ENCODE measurements at regions not wholly inside any gene's neighbourhood (a gene's known extent, or its start where the extent isn't known, plus 50 kb on each side); places are given as distances from the start of the nearest gene placed in this dataset.
"Not testable (repeated sequence)": the region's sequence is repeated elsewhere in the genome, so short reads cannot be mapped to it uniquely, and the experiment has no call there.

DNA sequence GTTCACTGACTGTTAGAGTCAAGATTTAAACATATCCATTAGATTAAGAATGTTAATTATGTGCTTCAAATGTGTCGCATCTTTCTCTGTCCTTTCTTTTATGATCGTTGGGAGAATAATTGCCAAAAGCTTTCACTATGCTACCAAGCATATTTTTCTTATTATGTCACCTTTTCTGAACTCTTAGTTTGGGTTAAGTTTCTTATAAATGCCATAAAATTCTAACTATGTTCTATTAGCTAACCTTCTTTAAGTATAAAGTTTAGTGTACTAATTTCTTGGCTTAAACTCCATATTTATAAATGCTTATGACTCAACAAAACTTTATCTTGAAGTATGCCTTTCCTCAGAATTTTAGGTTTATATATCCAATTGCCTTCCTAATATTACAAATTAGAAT, 1759.4 kb downstream of the PCDH9 start:
- no peak for DNase-seq

DNA sequence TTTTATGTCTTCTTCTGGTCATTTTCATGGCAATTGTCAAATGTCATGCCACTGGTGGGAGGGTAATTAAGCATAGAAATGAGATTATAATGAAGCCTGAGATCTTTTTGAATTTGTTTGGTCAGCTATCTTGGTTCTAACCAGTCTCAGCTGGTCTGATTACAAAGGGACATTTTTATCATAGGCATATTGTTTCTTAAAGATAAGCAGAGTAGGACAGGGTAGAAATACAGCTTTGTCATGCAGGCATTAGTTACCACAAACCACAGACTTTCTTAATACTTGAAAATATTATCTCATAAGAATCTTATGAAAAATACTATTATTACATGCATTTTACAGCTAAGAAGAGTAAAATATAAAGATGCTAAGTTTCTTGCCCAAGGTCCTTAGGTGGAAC, 1761.5 kb downstream of the PCDH9 start:
- no peak for DNase-seq

DNA sequence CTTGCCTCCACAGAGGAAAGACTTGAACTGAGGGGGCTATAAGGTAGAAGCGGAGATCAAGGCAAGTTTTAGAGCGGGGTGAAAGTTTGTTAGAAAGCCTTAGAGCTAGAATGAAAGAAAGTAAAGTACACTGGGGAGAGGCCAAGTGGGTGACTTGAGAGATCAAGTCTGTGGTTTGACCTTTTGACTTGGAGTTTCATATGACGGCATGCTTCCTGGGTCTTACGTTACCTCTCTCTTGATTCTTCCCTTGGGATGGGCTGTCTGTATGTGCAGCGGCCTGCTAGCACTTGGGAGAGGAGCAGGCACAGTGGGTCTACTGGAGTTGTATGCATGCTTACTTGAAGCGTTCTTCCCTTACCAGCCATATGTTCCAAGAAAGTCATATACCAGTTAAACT, 1768.5 kb downstream of the PCDH9 start:
- DNase-seq = no peak

DNA sequence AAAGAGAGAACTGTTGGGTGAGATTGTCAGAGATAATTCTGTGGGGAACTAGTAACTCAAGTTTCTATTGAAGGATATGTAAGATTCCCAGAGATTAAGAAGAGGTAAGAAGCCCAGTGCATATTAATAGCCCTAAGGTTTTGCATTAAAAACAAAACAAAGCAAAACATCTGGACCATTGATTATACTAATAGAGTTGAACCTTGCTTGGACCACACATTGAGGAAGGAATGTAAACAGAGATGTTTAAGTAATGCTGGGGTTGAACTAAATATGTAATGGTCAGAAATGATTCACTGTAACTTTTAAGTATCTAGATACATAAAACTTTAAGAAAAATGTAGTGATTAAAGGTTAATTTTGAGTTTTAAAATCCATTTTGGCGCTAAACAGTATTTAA, 1770.0 kb downstream of the PCDH9 start:
- DNase-seq = no peak

DNA sequence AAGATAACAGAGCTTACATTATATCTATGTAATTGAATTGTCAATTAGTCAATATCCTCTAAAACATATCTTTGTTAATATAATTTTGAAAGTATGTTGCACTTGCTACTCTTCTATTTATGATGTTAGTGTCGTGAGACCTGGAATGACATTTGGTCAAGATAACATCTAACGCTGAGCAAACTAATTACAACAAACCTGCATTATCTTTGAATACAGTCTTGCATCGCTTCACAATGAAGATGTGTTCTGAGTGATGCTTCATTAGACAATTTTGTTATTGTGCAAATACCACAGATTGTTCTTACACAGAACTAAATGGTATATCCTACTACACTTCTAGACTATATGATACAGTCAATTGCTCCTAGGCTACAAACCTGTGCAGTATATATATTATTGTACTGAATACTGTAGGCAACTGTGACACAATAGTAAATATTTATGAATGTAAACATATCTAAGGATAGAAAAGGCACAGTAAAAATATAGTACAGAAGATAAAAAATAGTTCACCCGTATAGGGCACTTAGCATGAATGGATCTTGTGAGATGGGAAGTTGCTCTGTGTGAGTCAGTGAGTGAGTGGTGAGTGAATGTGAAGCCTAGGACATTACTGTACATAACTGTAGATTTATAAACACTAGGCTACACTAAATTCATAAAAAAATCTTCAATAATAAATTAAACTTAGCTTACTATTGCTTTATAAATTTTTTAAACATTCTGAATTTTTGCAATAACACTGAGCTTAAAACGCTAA, 1773.8 kb downstream of the PCDH9 start:
- DNase-seq = no peak

DNA sequence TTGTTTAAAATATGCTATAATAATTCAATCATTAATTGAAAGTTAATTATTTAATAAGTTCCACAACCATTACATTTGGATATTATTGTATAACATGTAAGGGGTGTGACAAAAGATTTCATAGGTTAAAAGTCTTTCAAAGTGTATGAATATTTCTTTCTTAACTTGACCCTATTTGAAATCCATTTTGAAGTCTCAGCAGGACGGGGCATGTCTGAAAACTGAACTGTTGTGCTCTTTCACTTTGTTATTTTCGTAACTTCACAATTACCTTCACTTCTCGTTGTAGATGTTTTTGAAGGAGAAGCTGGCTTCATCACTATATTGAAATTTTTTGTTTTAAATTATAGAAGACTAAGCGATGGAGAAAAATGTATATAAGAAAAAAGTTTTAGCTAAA, 1775.7 kb downstream of the PCDH9 start:
- DNase-seq = no peak

DNA sequence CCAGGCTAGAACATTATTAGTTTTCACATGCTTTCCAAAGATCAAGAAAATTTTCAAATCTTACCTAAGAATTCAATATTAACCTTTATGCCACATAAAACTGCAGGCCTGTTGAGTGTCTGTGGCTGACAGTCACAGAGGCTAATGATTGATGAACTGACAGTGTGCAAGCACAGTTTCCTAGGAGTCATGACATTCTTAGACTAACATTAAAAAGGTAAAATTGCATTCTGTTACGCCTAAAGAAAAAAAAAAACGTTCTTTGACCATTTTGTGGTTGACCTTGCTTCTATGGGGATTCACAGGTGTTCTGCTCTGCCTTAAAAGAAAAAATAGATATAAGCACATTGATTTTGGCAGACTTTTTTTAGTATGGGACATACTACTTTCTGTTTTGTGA, 1776.2 kb downstream of the PCDH9 start:
- DNase-seq = no peak

DNA sequence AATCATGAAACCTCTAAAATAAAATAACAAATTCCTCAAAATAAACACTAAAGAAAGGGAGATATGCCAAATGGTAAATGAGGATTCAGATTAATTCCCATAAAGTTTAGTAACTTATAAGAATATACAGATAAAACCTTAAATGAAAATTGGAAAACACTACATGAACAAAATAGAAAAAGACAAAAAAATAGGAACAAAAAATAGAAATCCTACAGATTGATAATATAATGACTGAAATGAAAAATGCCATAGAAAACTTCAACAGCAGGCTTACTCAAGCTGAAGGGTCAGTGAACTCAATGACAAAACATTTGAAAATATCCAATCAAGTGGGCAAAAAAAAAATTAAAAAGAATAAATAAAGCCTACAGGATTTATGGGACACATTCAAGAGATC, 1784.8 kb downstream of the PCDH9 start:
- DNase-seq = no peak

DNA sequence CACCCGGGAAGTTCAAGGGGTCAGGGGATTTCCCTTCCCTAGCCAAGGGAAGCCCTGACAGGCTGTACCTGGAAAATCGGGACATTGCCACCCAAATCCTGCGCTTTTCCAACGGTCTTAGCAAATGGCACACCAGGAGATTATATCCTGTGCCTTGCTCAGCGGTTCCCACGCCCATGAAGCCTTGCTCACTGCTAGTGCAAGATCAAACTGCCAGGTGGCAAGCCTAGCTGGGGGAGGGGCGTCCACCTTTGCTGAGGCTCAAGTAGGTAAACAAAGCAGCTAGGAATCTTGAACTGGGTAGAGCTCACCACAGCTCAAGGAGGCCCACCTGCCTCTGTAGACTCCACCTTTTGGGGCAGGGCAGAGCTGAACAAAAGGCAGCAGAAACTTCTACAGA, 1794.5 kb downstream of the PCDH9 start:
- DNase-seq = no peak

DNA sequence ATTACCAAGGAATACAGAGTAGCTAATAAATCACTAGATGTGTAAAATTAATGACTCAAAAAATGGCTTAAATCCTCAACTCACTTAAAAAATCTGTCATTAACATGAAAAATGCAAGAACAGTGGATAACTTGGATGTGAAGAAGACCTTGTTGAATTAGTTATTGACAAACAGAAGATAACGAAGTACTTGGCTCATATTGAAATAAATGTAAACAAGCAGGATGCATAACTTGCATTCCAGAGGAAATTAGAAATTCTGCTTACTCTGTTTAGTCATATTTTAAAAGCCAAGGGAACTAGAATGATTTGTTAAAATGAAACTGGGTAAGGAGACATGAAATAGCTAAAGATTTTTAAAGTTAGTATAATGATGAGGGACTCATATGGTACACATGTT, 1812.2 kb downstream of the PCDH9 start:
- DNase-seq = no peak

DNA sequence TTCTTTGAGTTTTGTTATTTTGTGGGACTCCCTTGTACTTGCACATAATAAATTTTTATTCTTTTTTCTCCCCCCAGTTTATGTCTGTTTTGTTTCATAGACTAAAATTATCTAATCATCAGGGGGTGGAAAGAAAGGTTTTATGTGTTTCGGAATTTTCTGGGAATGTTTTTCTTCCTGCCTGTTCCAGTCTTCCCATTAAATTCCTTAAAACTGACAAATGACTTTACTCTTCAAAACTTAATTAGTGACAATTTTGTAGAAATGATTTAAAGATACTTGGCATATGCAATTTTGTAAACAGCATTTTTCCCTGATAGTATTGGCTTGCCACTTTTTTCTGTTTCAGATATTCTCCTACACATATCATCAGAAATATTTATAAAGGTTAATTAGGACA, 1813.4 kb downstream of the PCDH9 start:
- no peak for DNase-seq

DNA sequence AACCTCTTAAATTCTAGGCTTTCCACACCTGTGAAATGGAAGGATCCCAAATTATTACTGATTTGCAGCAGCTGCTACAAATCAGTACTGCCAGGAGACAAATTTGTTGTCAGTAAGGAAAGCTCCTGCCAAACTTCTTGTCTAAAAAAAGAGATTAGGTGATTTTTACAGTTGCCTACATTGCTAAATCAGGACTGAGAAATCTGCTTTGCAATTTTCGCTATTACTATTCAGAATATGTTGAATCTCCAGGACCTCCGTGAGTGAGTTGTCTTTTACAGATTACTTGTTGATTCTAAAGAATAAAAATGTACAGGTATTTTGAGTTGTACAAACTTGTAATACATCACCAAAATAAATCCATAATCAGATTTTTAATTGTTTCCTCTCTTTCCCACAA, 1815.9 kb downstream of the PCDH9 start:
- no peak for DNase-seq

DNA sequence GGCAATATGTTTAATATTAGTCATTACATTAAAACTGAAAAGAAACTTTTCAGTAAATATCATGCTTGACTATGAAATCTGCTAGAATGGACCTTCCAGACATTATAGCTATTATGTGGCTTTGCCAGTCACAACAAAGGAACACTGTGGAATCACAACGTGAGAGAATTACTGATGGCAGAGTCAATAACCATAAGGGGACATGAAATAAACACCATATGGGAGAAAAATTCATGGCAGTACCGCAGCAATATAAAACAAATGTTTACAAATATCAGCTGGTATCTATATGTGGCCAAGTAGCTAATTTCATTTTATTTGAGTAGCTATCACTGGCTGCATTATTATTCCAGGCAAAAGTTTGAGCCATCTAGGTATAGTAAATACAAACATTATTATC, 1818.6 kb downstream of the PCDH9 start:
- no peak for DNase-seq

DNA sequence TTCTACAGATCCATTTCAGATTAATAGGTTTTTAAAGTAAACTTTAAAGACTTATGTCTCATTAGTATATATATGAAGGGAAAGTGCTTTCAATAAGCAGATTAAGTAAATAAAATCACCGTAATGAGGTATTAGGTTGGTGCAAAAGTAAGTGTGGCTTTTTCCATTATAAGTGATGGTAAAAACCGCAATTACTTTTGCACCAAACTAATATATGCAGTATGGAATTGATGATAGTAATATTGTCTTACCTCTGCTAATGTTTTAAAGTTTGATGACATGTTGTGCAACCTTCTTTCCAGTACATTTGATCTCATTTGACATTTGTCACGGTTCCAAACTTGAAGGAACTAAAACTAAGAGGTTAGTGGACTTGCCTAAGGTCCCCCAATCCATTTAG, 1819.3 kb downstream of the PCDH9 start:
- DNase-seq = no peak

DNA sequence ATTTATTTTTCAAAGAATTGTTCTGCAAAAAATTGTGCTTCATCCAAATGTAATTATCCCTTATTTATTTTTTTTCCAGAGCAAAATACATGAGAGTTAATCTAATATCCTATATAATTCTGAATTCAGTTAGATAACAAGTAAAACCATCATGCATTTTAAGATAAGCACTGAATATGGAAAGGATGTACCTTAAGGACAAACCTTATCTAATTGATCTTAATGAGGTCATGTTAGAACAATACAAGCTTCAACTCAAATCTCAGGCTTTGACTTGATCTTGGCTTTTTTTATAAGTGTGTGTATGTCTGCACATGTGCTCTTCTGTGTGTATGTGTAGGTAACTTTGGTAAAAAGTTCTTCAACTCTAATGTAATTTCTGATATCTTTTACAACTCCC, 1828.8 kb downstream of the PCDH9 start:
- no peak for DNase-seq

DNA sequence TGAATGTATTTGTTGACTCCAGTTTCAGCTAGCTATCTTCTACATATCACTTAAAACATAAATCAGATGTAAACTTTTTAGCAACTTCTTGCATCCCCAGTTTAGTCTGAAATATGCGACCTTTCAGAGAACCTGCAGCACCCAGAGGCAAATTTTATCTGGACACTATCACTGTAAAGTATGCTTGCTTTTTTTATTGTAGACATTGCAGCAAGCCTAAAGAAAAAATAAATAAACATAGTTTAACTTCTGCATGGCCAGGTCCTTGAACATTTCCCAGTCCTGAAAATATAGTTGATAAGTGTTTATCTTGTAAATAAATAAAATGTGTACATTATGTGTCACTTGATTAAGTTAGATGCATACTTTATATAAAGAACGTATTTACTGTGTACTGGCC, 1829.4 kb downstream of the PCDH9 start:
- no peak for DNase-seq

DNA sequence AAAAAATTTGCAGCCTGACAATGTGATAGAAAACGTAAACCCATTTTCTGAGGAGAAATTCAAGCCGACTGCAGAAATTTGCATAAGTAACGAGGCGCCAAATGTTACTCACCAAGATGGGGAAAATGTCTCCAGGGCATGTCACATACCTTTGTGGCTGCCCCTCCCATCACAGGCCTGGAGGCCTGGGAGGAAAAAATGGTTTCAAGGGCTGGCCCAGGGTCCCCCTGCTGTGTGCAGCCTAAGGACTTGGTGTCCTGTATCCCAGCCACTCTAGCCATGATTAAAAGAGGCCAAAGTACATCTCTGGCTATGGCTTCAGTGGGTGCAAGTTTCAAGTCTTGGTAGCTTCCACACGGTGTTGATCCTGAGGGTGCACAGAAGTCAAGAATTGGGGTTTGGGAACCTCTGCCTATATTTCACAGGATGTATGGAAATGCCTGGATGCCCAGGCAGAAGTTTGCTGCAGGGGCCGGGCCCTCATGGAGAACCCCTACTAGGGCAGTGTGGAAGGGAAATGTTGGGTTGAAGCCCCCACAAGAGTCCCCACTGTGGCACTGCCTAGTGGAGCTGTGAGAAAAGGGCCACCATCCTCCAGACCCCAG, 1842.3 kb downstream of the PCDH9 start:
- DNase-seq = no peak

DNA sequence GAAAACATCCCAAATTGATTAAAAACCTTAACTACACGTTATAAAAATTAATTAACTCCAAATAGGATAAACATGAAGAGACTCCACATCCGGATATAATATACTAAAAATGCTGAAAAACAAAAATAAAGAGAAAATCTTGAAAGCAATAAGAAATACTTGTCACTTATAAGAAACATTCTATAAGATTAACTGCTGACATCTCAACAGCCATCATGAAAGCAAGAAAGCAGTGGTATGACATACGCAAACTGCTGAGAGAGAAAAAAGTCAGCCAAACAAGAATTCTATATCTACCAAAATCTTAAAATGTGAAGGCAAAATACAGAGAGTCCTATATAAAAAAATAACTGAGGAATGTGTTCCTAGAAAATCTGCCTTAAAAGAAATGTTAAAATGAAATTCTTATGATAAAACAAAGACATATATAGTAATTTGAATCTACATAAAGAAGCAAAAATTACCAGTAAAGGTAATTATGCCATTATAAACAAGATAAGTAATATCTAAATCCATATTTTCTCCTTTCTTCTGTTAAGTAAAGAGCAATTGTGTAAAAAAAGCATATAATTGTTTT, 1851.1 kb downstream of the PCDH9 start:
- no peak for DNase-seq

DNA sequence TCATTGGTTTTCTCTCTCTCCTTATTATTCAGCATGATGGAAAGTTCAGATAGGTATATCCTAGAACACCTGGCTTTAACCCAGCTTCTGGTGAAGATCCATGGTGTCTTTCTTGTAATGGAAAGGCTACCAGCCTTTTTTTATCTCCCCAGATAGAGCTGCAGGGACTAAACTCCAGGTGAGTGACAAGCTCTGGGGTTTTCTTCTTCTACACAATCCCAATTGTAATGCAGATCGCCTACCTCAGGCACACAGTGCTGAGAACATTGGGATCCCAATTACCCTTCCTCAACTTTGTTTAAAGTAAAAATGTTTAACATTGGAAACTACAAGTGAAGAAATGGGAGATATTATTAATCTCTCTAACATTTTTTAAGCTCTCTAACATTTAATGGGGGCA, 1851.7 kb downstream of the PCDH9 start:
- DNase-seq = no peak

DNA sequence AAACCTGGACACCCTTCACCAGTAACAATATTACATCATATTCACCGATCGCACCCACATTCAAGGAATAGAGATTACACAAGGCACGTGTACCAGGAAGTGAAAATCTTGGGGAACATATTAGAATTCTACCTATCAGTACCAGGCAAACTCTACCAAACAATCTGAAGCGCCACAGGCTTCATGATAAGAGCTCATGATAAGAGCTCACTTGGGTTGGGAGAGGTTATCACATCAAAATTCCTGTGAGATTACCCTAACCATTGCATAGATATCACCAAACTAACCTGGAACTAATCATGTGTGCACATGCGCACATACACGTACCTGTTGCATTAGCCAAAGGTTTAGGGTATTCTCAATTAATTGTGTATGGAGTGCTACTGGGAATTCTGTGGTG, 1861.3 kb downstream of the PCDH9 start:
- DNase-seq = no peak

DNA sequence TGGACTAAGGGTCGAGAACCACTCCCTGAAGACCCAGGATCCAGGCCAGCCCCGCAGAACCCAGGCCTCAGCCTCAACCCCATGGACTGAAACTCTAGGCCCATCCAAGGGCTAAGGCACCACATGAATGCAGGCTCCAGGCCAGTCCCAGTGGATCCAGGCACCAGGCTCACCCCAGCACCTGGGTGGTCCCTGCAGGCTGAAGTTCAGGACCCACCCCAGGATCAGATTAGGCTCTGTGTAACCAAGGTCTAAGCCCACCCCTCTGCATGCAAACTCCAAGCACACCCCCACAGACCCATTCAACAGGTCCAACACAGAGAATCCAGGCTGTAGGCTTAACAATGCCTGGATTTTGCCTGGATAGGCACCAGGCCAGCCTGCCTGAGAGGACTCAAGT, 1876.2 kb downstream of the PCDH9 start:
- DNase-seq = no peak

DNA sequence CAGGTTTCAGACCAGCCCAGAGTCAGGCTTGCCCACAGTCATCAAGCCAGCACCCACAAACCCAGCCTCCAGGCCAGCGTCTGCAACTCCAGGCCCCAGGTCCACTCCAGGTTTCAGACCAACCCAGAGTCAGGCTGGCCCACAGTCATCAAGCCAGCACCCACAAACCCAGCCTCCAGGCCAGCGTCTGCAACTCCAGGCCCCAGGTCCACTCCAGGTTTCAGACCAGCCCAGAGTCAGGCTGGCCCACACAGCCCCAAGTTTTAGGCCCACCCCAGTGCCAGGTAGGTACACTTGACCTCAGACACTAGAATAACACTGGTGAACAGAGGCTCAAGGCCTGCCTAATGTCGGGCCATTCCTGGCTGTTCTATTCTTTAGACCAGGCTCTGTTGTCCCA, 1877.0 kb downstream of the PCDH9 start:
- not testable (repeated sequence) for DNase-seq

DNA sequence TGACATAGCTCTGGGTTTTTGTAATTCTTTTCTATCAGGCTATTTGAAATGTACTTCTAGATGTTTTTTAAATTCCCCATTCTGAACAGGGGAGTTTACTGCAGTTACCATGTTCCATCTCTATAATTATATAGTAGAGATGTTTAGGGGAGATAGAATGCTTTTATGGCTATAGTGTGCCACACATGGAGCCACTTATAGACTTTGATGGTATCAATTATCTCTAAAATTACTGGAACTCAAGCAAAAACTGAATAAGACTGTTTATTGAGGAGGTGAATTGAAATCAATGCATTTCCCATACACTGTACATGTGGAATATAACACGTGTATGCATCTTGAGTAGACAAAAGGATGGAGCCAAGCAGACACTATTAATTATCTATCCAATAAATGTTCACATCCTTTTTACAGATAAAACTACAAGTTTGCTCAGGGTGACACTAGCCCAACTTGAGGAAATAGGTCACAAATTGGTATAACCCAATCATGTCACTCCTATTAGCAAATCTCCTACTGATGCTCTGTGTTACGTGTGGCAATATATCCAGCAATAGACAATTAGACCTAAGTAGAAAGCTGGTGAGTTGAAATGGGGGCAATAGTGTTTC, 1882.6 kb downstream of the PCDH9 start:
- DNase-seq = no peak

Data from hippocampal formation (tissue), 2 donors.